ENCODE measurements at regions not wholly inside any gene's neighbourhood (a gene's known extent, or its start where the extent isn't known, plus 50 kb on each side); places are given as distances from the start of the nearest gene placed in this dataset.
"Not testable (repeated sequence)": the region's sequence is repeated elsewhere in the genome, so short reads cannot be mapped to it uniquely, and the experiment has no call there.

DNA sequence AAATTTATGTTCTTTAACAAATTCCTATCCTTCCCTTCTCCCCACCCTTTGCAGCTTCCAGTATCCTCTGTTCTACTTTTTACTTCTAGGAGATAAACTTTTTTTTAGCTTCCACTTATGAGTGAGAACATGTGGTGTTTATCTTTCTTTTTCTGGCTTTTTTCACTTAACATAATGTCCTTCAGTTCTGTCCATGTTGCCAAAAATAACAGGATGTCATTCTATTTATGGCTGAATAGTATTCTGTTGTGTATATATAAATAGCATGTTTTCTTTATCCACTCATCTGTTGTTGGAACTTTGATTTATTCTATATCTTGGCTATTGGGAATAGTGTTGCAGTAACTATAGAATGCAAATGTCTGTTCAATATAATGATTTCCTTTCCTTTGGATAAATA is 1191.2 kb downstream of the CNTNAP5 start:
- no peak for DNase-seq (ENCODE audit: low read depth, low spot score)

DNA sequence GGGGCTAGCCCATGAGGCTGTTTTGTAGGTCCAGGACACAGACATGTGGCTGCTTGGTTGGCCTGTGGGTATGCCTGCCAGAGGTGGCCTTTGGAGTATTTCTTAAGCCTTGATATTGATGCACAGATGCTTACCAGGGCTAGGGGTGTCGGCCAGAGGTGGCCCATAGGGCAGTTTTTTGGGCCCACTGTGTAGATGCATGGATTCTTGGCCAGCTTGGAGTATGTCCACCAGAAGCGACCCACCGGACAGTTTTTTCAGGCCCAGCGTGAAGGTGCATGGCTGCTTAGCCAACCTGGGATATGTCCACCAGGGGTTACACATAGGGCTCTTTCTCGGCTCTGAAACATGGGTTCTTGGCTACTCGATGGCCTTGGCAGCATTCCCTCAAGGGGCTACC is 1199.1 kb downstream of the CNTNAP5 start:
- no peak for DNase-seq (ENCODE audit: low read depth, low spot score)

DNA sequence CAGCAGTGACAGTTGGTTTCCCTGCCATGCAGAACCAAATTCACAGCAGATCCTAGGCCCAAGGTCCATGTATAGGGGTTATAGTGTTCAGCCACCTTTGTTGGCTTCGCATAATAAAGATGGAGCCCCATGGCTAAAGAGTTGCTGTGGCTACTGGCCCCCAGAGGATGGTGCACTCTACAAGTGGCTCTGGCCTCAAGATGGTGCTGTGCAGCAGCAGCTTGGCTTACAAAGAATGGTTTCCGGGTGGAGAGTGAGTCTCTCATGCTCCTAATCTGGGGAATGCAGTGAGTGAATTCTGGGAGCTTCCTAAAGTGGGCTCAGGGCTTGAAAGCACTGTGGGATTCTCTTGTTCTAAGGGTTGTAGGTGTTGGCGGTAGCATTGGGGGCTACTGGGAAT is 1199.7 kb downstream of the CNTNAP5 start:
- no peak for DNase-seq (ENCODE audit: low read depth, low spot score)

DNA sequence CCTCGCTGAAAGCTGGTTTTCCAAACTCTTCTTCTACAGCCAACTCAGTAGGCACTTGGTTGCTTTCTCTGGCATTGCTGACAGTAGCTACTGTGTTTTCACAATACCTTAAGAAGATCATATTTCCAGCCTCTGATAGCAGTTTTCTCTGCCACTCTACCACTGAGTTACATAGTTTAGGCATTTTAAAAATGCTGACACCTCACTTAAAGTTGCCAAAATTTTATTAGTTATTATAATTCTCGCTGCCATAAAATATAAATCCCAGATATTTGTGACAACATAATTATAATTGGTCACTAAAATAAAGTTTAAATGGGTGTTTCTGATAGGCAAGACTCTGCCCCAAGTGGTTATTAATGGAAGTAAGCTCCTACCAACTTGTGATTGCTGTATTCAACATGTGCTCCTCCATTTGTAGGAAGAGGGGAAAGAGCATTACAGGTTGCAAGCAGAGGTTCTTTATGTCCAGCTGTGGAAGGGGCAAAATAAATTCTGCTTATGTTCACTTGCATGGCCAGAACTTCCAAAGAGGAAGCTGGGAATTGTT is 1202.8 kb downstream of the CNTNAP5 start:
- DNase-seq (ENCODE audit: low read depth, low spot score) = no peak

DNA sequence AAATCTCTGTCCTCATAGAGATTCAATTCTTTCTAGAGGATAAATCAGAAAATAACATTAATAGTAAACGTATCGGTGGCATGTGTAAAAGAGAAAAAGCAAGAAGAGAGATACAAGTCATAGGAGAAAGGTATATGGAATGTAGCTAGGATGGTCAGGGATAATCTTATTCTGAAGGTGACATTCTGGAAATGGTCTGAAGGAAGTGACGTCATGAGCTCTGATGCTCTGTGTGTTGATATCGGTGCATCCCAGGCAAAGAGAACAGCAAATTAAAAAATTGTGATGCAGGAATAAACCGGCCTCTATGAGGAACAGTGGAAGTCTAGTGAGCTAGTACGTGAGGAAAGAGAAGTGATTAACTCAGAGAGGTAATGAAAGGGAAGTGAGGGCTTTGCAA is 1215.8 kb downstream of the CNTNAP5 start:
- no peak for DNase-seq (ENCODE audit: low read depth, low spot score)

DNA sequence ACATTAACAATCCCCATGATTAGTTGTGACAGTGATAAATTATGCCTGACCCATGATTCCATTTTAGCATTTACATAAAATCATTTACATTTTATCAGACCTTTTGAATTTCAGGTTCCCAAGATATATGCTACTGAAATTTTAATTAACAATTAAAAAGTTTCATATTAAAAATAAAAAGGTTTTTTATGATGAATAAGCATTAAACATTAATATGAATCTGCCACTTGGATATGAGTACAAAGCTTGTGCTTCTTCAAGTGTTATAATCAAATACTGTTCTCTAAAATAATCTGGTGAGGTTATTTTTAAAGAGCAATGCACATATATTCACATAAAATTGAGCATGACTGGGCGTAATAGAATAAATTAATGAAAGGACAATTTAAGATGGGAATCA is 1218.0 kb downstream of the CNTNAP5 start:
- no peak for DNase-seq (ENCODE audit: low read depth, low spot score)

DNA sequence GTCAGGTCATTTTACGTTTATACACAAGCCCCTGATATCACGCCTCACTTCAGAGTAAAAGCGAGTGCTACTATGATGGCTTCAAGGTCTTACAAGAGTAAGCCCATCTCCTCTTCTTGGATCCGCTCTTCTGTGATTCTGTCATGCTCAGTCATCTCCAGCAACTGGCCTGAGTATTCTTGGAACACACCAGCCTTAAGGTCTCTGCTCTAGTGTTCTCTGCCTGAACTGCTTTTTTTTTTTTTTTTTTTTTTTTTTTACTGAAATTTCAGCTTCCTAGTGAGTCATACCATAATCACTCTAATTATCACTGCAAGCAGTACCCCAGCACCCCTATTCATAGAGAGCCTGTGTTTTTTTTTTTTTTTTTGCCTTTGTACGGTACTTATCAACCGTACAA is 1228.9 kb downstream of the CNTNAP5 start:
- no peak for DNase-seq (ENCODE audit: low read depth, low spot score)

DNA sequence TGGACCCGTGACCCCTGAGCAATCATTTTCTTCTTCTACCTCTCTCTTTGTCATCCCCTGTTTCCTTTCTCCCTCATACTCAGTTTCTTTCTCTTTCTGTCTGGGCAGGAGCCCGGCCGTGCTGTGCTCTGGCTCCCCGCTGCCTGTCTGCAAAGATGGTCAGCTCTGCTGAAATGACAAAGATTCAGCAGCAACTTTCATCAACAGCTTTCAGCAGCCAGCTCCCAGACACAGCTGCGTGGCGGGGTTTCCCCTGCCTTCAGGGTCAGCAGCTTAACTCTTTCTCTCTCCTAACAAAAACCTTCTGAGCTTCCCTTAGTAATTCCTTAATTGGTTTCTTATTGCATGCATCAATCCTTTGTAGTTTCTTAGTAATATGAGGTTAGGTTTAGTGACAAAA is 1234.4 kb downstream of the CNTNAP5 start:
- no peak for DNase-seq (ENCODE audit: low read depth, low spot score)

DNA sequence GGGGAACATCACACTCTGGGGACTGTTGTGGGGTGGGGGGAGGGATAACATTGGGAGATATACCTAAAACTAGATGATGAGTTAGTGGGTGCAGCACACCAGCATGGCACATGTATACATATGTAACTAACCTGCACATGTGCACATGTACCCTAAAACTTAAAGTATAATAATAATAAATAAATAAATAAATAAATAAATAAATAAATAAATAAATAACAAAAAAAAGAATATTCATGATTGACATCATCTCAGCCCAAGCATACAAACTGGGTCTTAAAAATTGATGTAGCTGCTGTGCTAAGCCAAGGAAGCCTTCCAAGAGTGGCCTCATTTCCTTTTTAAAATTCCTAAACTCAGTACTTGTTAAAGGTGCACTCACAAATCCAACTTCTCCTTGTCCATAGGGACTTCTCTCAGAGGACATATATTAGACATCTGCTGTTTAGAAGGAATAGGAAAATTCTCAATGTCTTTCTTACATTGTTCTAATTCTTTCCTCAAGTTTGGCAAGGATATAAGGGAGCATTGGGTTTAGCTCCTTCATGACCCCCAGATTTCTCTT is 1235.4 kb downstream of the CNTNAP5 start:
- DNase-seq (ENCODE audit: low read depth, low spot score) = not testable (repeated sequence)

DNA sequence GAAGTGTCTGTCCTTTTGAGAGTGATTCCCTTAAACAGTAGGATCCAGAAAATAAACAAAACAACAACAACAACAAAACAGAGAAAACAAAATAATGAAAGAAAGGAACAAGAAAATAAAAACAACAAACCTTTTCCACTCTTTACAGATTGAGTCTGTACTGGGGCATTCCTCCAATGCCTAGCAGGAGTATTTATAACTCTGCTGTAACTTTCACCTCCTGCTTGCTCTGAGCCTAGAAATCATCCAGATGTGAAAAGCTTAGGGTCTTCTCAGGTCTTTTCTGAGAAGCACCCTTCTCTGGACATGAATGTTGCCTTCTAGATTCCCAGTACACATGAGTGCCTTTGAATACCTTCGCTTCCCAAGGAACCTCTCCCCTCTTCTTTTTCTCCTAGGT is 1239.4 kb downstream of the CNTNAP5 start:
- DNase-seq (ENCODE audit: low read depth, low spot score) = no peak

DNA sequence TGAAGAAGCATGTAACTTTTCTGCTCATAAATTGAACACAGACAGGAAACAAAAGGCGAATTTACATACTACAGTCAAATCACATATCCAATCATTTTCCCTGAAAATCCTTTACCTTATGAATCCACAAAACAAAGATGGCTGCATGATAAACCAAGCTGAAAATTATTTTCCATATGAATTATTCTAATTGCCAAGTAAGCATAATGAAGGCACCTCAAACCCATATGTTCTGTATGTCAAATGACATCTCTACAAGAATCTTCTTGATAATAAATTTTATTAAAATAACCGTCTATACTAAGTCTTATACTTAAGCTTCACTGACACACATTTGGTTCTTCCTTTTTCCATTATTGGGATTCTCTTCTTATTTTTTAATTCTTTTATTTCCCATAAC is 1242.6 kb downstream of the CNTNAP5 start:
- no peak for DNase-seq (ENCODE audit: low read depth, low spot score)

DNA sequence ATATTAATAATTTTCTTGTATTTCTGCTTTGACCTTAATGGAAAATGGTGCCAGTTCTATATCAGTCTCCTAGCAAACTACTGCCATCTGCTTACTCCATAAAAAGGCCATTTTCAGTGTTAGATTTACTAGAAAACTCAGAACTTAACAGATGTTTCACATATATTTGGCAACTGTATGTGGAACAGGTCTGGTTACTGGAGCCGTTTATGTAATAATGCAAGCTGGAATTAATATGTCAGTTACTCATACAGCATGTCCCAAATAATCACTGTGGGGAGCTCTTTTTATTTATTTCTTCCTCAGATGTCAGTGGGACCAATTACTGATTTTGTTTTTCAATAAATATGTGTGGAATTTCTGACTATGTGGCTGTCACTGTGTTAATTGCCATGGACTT is 1247.6 kb downstream of the CNTNAP5 start:
- DNase-seq (ENCODE audit: low read depth, low spot score) = no peak

DNA sequence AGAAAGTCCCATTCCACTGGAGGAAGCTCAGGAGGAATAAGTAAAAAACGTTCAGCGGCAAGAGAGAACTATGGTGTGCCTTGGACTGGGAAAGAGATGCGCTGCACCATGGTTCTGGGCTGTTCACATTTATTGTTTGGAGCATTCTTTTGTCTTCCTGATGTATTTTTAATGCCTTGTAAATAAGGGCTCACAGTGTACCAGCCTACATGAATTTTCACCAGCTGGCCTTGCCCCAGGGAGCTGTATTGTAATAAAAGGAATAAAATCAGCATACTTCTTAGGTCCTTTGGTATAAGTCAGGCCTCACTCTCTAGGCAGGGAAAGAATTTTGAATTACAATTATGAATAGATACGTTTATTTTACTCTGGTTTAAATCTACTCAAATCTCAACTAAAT is 1249.6 kb downstream of the CNTNAP5 start:
- no peak for DNase-seq (ENCODE audit: low read depth, low spot score)

DNA sequence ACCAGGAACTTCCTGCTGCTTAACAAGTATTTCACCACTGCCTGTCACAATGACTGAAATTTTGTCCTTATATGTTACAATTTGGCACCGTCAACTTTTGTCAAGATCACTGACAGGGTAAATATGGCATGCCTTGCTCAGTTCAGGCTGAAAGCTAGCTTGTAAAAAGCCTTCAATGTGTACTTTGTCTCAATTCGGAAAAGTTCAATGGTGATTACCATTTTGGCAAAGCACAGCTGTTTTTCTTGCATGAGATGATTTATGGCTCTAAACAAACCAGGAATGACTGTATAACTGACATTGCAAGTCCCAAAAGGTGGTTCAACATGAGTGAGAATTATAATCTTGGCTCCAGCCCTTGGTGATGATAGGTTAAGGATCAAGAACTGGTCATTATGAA is 1255.2 kb downstream of the CNTNAP5 start:
- no peak for DNase-seq (ENCODE audit: low read depth, low spot score)

DNA sequence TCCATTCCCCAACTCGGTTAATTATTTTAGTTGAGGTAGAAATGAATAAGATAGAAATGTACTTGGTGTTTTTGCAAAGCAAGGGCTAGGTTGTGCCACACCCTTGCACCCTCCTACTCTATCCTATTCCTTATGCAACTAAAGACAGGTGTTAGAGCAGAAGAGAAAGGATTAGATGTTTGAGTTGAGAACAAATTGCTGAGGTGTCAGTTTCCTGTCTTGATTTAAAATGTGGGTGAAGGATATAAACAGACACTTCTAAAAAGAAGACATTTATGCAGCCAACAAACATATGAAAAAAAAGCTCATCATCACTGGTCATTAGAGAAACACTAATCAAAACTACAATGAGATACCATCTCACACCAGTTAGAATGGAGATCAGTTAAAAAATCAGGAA is 1256.2 kb downstream of the CNTNAP5 start:
- no peak for DNase-seq (ENCODE audit: low read depth, low spot score)

DNA sequence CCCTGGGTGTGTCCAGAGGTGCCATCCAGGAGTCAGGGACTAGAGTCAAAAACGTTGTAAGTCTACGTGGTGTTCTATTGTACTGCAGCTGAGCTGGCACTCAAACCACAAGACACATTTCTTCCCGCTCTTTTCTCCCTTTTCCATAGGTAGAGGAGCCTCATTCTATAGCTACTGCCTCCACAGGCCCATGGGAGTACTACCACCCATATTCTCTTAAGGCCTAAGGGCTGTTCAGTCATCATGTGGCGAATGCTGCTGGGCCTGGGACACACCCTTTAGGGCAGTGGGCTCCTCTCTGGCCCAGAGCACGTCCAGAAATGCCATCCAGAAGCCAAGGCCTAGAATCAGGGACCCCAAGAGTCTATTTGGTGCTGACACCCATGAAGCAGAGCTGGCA is 1271.7 kb downstream of the CNTNAP5 start:
- DNase-seq (ENCODE audit: low read depth, low spot score) = no peak

DNA sequence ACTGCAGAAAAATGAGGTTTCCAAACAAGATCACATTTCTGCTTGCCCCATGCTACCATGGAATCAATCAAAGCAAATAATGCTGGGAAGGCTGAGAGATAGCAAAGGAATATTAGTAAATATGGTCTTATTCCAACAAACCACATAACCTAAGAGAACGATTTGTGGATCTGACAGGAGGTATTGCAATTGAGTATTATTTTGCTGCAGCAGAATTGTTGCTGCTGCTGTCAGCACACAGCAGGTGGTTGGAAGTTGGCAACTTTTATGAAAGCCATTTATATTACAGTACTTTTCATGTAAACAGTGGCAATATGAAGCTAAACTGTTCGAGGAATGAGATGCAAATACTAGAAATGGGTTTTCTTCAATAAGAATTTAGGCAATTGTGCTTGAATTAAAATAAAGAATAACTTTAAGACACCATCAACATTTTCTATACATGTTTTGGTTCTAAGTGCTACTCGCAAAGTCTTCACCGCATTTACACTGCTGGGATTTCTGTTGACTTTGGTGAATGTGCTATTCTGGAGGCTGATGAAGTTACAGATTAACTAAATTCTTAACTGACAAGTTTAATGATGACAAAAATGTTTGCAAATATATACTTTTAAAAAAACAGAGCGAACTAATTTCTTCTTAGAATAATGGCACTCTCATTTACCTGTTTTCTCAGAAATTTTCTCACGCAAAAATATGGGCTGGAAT is 1285.7 kb downstream of the CNTNAP5 start:
- DNase-seq (ENCODE audit: low read depth, low spot score) = no peak

DNA sequence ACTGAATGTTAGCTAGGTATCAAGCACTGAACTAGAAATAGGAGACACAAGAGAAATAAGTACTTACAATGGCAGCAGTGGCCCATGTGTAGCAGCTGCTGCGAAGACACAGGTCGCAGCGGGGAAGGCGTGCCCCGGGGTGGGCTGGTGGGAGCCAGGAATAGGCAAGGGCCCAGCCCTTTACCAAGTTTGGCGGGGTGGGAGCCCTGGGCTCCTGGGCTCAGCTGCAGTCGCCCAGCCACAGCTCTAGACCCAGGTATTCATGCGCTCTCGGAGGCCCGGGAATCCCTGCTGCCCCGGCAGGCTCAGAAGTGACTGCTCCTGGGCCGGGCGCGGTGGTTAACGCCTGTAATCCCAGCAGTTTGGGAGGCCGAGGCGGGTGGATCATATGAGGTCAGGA is 1287.3 kb downstream of the CNTNAP5 start:
- no peak for DNase-seq (ENCODE audit: low read depth, low spot score)

DNA sequence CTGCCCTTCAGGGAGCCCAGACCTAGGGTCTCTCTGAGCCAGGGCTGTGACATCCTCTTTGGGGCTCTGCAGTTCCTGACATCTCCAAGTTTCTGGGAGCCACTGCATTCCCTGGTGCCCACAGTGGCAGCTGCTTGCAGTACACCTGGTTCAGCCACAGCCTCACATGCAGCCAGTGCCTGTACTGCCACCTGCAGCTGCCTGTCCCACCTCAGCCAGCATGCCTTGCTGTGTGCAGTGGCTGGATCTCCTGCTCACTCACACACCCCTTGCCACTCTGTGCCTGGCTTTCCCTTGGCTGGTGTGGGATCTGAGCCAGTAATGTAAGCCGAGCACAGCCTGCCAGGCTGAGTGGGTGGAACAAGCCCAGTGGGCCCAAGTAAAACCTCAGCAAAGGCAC is 1288.7 kb downstream of the CNTNAP5 start:
- no peak for DNase-seq (ENCODE audit: low read depth, low spot score)

DNA sequence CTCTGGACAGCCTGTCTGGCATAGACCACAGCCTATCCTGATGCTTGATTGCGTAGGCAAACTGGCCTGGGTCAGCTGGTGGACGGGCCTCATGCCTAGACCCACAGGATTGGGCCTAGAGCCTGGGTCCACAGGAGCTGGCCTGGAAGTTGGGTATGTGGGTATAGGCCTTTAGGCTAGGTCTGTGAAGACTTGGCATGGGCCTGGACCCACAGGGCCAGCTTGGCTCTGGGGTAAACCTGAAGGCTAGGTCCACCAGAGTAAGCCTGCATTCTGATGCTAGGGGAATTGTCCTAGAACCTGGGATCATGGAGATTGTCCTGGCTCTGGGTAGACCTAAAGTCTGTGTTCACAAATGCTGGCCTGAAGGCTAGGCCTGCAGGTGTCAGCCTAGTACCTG is 1293.7 kb downstream of the CNTNAP5 start:
- DNase-seq (ENCODE audit: low read depth, low spot score) = no peak

DNA sequence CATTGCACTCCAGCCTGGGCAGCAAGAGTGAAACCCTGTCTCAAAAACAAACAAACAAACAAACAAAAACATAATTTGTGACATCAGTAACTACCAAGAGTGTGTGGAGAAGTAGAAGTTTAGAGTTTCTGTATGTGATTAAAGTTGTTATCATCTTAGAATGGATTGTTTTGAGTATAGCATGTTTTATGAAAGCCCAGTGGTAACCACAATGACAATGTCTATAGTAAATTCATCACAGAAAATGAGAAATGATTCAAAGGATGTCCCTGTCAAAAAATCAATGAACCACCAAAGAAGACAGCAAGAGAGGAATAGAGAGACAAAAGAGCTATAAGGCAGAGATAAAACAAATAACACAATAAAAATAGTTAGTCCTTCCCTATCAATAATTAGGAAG is 1299.2 kb downstream of the CNTNAP5 start:
- DNase-seq (ENCODE audit: low read depth, low spot score) = no peak

DNA sequence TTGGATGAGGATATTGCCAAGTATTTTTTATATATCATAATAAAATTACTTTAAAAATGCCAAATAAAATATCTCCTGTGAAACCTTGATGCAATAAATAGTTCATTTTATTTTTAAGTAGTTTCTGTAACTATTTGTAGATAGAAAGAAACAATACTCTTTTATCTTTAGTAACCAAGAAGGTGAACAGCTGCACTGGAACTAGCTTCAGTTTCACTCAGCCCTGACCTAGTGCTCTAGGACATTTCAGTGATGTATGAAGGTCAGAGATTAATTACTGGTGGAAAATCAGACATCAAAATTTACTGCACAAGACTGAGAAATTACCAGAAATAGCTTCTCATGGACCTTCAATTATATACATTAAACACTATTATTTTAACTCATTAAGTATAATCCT is 1305.0 kb downstream of the CNTNAP5 start:
- DNase-seq (ENCODE audit: low read depth, low spot score) = no peak

DNA sequence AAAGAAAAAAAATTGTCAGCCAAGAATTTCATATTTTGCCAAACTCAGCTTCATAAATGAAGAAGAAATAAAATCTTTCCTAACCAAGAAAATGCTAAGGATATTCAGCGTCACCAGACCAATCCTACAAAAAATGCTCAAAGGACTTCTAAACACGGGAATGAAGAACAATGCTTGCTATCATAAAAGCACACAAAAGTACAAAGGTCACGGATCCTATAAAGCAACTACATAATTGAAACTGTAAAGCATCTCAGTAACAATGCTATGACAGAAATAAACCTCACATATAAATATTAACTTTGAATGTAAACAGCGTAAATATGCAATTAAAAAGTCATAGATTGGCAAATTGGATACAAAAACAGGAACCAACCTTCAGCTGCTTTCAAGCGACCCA is 1314.6 kb upstream of the GYPC start:
- DNase-seq (ENCODE audit: low read depth, low spot score) = no peak

DNA sequence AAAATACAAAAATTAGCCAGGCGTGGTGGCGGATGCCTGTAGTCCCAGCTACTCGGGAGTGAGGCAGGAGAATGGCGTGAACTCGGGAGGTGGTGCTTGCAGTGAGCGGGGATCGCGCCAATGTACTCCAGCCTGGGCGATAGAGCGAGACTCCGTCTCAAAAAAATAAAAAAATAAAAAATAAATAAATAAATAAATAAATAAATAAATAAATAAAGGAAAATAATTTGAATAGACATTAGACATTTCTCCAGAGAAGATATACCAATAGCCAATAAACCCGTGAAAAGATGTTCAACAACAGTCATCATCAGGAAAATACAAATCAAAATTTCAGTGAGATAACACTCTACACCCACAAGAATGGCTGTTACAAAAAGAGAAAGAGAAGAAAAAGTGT is 1302.4 kb upstream of the GYPC start:
- DNase-seq (ENCODE audit: low read depth, low spot score) = not testable (repeated sequence)
